ENCODE measurements at regions not wholly inside any gene's neighbourhood (a gene's known extent, or its start where the extent isn't known, plus 50 kb on each side); places are given as distances from the start of the nearest gene placed in this dataset.

- TF ChIP-seq CTCF (conservative IDR thresholded peaks at IDR 0.05; ENCODE audit: low read depth in 2 of 2) (no peak), EZH2phosphoT487 (IDR thresholded peaks at IDR 0.05; ENCODE audit: unreplicated experiment) (no peak), POLR2AphosphoS5 (IDR thresholded peaks at IDR 0.05; ENCODE audit: low read depth) (no peak), CREB1 (CRISPR knock-in tag; IDR thresholded peaks at IDR 0.05; ENCODE audit: low read depth) (no peak), REST (IDR thresholded peaks at IDR 0.05; ENCODE audit: unreplicated experiment) (no peak), EZH2 (IDR thresholded peaks at IDR 0.05; ENCODE audit: low read depth, unreplicated experiment) (no peak), ZNF114 (CRISPR knock-in tag; IDR thresholded peaks at IDR 0.05) (no peak), JUNB (IDR thresholded peaks at IDR 0.05; ENCODE audit: unreplicated experiment) (no peak)
Observed at GRCh38 chr4:155559915-155560314, 106.7 kb upstream of the GUCY1A1 start.

All from GM23338 (cell line).